ENCODE measurements at regions not wholly inside any gene's neighbourhood (a gene's known extent, or its start where the extent isn't known, plus 50 kb on each side); places are given as distances from the start of the nearest gene placed in this dataset.

- TF ChIP-seq REST (IDR thresholded peaks at IDR 0.05; ENCODE audit: insufficient read depth in 1 of 2, low read depth in 2 of 2, low read length in 2 of 2) (no peak), TAF1 (IDR thresholded peaks at IDR 0.05; ENCODE audit: borderline replicate concordance, insufficient read depth, low read length) (no peak), SIN3A (IDR thresholded peaks at IDR 0.05; ENCODE audit: borderline replicate concordance, insufficient read depth, low read length) (no peak), POLR2AphosphoS5 (IDR thresholded peaks at IDR 0.05; ENCODE audit: low read depth, low read length) (no peak), FOXP2 (optimal IDR thresholded peaks at IDR 0.05; ENCODE audit: borderline replicate concordance, extremely low read depth, extremely low read length, insufficient read depth) (no peak)
Measured at GRCh38 chr3:68676136-68676535, 256.2 kb downstream of the TAFA4 start.

GRCh38 chr3:68667346-68667745 is 265.0 kb downstream of the TAFA4 start:
- TF ChIP-seq REST (IDR thresholded peaks at IDR 0.05; ENCODE audit: insufficient read depth in 1 of 2, low read depth in 2 of 2, low read length in 2 of 2), result no peak
- no peak for TF ChIP-seq SIN3A (IDR thresholded peaks at IDR 0.05; ENCODE audit: borderline replicate concordance, insufficient read depth, low read length)
- no peak for TF ChIP-seq TAF1 (IDR thresholded peaks at IDR 0.05; ENCODE audit: borderline replicate concordance, insufficient read depth, low read length)
- no peak for TF ChIP-seq FOXP2 (optimal IDR thresholded peaks at IDR 0.05; ENCODE audit: borderline replicate concordance, extremely low read depth, extremely low read length, insufficient read depth)
- TF ChIP-seq POLR2AphosphoS5 (IDR thresholded peaks at IDR 0.05; ENCODE audit: low read depth, low read length), result no peak

GRCh38 chr3:68666429-68667136 is 265.8 kb downstream of the TAFA4 start:
- TF ChIP-seq REST (IDR thresholded peaks at IDR 0.05; ENCODE audit: insufficient read depth in 1 of 2, low read depth in 2 of 2, low read length in 2 of 2) (no peak), FOXP2 (optimal IDR thresholded peaks at IDR 0.05; ENCODE audit: borderline replicate concordance, extremely low read depth, extremely low read length, insufficient read depth) (no peak), POLR2AphosphoS5 (IDR thresholded peaks at IDR 0.05; ENCODE audit: low read depth, low read length) (no peak), TAF1 (IDR thresholded peaks at IDR 0.05; ENCODE audit: borderline replicate concordance, insufficient read depth, low read length) (no peak), SIN3A (IDR thresholded peaks at IDR 0.05; ENCODE audit: borderline replicate concordance, insufficient read depth, low read length) (no peak)

GRCh38 chr3:68664276-68664675 is 268.1 kb downstream of the TAFA4 start:
- TF ChIP-seq REST (IDR thresholded peaks at IDR 0.05; ENCODE audit: insufficient read depth in 1 of 2, low read depth in 2 of 2, low read length in 2 of 2), result no peak

- TF ChIP-seq POLR2AphosphoS5 (IDR thresholded peaks at IDR 0.05; ENCODE audit: low read depth, low read length) (no peak), SIN3A (IDR thresholded peaks at IDR 0.05; ENCODE audit: borderline replicate concordance, insufficient read depth, low read length) (no peak), TAF1 (IDR thresholded peaks at IDR 0.05; ENCODE audit: borderline replicate concordance, insufficient read depth, low read length) (no peak), FOXP2 (optimal IDR thresholded peaks at IDR 0.05; ENCODE audit: borderline replicate concordance, extremely low read depth, extremely low read length, insufficient read depth) (no peak), REST (IDR thresholded peaks at IDR 0.05; ENCODE audit: insufficient read depth in 1 of 2, low read depth in 2 of 2, low read length in 2 of 2) (no peak)
Measured at GRCh38 chr3:68662176-68662575, 270.2 kb downstream of the TAFA4 start.
